ENCODE measurements at regions not wholly inside any gene's neighbourhood (a gene's known extent, or its start where the extent isn't known, plus 50 kb on each side); places are given as distances from the start of the nearest gene placed in this dataset.
A peak's percentile ranks its signal among the peaks of the same experiment; 100 is the strongest.

DNA sequence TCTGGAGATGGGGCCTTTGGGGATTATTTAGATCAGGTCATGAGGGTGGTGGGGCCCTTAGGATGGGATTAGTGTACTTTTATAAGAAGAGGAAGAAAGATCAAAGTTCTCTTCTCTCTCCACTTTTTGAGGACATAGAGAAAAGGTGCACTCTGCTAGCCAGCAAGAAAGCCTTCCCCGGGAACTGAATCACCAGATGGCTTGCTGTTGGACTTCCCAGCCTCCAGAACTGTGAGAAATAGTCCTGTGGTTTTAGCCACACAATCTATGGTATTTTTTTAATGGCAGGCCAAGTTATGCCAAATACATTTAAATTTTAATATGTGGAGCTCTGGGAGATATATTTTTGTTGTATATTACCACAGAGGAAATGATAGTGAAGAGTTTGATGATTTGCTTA is 385.8 kb downstream of the KLF12 start:
- DNase-seq (ENCODE audit: low read depth): no peak

DNA sequence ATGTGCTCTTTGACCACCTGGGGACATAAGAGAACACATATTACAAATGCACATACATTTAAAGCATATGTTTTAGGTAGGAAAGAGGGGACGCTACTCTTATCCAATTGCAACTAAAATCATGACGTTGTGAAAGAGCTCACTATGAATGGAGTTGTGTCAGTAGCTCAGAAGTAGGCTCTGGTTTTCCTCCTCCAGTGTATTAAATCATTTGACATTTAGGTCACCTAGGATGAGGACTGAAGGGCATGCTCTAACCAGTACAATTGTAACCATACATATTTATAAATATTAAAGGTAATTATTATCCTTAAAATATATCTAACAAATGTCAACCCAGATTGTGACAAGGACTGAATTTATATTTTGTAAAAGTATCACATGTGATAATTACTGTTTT is 389.0 kb downstream of the KLF12 start:
- no peak for DNase-seq (ENCODE audit: low read depth)

DNA sequence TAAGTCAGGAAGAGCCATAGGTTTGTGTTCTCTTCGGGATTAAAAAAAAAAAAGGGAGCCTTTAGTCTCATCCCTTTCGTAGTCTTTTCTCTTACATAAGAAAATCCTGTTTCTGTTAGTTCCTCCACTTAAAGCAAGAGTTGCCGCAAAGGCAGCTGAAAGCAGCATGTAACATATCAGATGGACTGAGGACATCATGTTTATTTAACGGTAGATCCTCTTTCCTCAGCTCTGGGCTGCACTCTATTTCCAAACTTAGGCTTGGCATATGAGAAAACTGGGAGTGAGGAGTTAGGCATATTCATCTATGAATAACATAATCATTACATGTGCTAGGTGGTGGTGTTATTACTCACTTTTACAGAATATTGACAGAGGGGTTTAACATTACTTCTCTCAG is 391.2 kb downstream of the KLF12 start:
- DNase-seq (ENCODE audit: low read depth): peak; percentile 6

DNA sequence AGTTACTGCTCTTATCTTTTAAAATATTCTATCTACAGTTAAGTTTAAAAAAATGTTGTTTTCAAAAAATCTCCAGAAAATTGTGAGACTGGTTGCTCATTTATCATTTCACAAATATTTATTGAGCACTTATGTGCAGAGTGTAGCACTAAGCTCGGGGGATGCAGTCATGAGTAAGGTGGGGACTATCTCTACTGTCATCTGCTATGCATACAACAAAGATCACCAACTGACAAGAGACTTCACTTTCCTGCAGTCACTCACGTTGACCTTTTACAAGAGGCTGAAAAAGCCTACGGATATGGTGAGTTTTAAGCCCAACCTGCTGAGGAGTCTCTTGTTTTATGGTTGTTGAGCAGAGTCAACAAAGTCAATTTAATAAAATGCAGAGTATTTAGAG is 392.5 kb downstream of the KLF12 start:
- no peak for DNase-seq (ENCODE audit: low read depth)

DNA sequence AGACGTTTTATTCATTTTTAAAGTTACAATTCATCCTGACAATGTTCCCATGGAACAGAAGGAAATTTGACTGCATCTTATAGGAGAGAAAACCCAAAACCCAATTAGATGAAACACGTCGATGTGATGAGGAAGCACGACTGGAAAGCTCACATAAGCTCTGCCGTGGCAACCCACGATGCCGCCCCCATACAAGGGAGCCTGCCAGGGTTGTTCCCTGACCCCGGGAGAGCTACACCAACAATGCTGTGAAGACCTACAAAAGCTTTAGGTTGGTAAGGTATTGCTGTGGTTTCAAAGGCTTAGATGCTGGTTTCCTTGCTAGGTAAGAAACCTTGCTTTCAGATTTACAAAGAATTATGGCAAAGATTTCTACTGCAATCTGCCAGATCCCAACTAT is 393.1 kb downstream of the KLF12 start:
- DNase-seq (ENCODE audit: low read depth): no peak

DNA sequence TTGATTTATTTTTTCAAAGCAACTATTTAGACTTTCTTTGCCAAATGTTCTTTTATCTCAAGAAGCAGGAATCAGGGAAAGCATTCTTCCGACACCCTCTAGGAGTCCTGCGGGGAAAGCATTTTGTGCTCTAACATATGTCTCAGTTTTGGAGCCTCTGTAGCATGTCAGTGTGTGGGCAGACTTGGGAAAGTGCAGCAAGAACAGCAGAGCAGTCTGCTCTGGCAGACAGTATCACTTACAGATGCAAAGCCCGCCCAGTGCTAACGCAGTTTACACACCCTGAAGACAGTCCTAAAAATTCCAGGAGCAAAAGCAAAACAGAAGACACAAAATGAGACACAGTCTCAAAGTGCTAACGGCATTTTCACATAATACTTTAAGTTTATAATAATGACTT is 393.5 kb downstream of the KLF12 start:
- peak; percentile 63 for DNase-seq (ENCODE audit: low read depth)

DNA sequence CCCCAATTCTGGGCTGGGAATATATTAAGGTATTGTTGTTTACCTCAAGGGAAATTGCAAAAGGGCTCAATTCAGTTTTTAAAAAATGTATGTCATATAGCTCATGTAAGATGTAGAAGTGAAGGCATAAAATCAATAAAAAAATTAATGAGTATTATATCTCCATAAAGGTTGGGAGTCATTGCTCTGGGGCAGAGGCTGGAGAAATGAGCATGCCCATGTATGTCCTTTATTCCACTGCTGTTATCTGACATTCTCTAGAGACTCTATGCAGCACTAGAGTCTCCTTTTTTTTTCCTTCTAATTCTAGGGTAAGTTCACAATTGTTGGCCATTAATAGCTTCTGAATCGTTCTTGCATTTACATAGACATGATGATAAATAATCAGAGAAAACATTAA is 394.8 kb downstream of the KLF12 start:
- DNase-seq (ENCODE audit: low read depth): no peak

DNA sequence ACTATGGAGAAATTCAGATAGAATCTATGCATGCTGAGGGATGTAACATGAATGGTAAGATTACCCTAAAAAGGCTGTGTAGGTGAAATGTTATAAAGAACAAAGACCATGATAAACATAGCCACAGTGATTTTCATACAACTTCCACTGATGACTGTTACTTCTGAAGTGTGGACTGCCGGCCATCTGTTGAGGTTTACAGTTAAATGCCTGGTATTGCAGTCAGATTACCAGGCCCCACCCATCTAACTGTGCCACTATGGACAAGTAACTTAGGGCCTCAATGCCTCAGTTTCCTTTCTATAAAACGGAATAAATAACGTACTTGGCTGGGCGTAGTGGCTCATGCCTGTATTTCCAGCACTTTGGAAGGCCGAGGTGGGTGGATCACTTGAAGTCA is 395.6 kb downstream of the KLF12 start:
- no peak for DNase-seq (ENCODE audit: low read depth)

DNA sequence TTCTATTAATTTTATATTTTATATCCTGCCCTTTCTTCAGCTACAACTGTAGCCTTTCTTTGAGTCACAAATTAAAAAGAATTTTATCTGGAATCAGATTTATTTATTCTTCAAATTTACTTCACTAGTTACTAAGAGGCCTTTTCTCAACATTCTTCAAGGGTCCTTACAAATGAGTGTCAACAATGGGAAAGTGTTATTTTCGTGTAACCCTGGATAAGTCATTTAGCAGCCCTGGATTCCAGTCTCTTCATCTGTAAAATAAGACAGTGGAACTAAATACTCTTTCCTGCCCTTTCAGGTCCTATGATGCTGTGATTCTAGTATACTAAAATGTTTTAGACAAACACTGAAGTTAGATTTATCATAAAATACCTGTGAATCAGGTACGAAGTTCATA is 397.0 kb downstream of the KLF12 start:
- DNase-seq (ENCODE audit: low read depth): no peak

DNA sequence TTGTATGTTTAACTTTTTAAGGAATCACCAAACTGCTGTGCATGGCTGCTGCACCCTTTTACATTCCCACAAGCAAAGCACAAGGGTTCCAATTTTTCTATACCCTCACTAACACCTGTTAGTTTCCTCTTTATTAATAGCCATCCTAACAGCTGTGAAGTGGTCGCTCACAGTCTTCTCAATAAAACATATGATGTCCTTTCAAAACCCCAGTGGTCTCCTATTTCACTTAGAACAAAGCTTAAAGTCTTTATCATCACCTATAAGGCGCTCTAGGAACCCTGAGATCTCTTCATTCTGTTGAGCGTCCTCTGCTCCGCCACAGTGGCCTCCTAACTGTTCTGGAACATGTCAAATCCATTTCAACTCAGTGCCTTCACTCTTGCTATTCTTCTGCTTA is 400.5 kb downstream of the KLF12 start:
- no peak for DNase-seq (ENCODE audit: low read depth)

DNA sequence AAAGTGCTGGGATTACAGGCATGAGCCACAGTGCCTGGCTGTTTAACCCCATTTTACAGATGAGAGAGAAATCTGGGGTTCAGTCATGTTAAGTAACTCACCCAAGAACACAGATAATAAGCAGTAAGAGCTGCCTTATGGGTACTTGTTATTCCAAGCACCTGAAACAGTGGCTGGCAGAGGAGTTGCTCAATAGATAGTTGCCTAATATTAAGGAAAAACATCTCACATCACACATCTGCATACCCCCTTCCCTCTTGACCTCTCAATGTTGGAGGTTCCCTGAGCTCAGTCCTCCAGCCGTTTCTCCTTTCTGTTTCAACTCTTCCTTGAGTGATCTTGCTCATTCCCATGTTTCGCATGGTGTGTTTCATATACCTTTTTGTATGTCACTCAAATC is 401.9 kb downstream of the KLF12 start:
- DNase-seq (ENCODE audit: low read depth): no peak

DNA sequence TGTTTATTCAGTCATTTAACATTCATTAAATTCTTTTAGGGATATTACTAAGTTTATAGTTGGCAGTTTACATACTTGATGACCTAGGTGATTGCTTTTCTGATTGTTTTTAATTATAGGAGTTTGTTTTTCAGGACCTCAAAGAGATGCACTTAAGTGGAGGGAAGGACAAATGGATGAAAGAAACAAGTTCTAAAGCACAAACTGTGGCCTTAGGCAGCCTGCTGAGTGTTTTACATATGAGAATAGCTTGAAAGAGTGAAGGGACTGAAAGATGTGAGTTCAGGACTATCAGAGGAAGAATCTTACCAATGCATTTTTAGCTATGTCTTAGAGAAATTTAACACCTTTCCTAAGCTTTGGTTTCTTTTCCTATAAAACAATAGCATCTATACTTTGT is 402.6 kb downstream of the KLF12 start:
- no peak for DNase-seq (ENCODE audit: low read depth)

DNA sequence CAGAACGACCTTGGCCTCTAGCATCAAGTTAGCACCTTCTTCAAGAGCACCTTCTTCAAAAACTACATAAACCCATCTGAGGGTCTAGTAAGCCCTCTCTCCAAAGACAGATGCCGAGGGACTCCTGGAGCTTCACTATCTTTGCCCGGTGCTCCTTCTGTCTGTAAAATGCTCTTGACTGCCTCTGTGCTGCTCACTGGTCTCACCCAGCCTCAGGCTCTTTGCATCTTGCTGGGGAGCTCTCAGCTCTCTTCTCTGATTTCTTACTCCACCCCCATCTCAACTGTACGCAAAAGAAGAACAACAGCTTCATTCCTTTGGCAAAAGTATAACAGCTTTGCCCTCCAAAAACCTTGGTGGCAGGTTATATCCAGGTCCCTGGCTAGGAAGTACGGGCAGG is 404.2 kb downstream of the KLF12 start:
- DNase-seq (ENCODE audit: low read depth): no peak

DNA sequence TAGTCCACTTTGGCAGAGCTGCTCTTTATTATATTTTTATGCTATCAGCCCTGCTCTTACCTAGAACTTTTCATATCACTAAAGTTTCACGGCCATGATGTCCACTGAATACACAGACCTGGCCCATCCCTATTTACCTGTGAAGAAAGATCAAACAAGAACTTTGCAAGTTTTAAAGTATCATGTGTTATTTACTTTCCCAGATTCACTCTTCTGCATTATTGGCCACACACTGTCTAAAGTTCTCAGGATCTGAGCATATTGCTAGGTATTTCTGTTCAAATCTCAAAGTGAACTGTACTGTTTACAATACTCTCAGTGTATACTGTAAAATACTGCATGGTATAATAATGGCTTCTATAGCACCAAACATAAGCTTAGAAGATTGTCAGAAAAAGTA is 405.2 kb downstream of the KLF12 start:
- no peak for DNase-seq (ENCODE audit: low read depth)

DNA sequence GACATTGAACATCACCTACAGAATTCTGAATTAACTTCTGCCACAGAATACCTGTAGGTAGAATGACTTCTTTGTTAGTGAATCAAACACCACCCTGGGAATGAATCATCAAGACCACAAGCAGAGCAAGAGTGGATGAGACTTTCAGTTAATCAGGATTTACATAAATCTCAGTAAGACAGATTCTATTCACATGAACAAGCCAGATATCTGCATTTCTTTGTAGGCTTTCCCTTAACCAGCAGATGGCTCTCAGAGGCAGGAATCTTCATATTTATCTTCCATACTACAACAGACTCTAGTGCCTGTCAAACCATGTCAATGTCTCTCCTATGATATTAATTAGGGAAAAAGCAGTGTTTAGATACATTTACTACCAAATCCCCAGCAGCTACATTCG is 412.1 kb downstream of the KLF12 start:
- DNase-seq (ENCODE audit: low read depth): peak; percentile 12

DNA sequence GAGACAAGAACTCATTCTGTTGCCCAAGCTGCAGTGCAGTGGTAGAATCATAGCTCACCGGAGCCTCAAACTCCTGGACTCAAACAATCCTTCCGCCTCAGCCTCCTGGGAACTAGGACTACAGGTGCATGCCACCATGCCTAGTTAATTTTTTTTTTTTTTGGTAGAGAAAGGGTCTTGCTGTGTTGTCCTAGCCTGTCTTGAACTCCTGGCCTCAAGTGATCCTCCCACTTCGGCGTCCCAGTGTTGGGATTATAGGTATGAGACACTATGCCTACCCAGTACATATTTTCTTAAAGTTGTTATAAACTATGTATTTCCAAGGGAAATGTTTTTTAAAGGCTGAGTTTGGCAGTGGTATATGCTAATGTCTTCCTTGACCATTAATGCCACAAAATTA is 412.6 kb downstream of the KLF12 start:
- DNase-seq (ENCODE audit: low read depth): no peak

DNA sequence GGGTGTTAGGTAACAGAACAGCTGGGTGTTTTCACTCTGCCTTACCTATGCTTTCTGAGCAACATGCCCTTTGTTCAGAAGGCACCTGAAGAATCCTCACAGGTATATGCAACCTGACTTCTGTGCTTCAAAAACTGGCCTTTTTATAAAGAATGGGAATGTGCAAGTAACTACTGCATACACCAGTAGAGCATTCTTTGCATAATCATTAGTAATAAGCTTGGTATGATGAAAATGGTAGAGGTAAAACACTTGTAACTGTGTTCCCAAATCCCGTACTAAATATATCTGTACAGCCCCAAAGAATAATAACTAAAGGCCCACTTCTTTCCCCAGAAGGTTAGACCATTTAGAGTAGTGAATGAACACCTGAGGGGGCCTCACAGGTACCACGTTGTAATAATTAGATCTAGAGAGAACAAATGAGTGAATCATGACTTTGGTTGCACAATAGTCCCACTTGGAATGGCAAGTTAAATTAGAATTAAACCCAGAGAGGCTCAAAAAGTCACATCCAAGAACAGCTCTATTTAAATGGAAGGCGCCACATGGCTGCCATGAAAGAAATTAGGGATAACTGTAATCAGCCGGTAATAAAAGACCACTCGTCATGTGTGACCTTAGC is 413.9 kb downstream of the KLF12 start:
- no peak for DNase-seq (ENCODE audit: low read depth)

DNA sequence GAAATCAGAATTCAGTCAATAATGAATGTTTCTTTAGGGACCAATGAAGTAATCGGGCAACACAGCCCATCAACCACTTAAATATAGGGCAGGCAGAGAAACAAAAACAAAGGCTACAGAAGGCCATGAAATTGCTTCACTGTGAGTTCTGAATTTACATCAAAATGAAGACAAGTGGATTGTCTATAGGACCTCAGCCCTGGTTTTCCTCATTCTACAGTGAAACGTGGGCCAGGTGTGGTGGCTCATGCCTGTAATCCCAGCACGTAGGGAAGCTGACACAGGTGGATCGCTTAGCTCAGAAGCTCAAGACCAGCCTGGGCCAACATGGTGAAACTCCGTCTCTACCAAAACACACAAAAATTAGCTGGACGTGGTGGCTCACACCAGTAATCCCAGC is 416.0 kb downstream of the KLF12 start:
- DNase-seq (ENCODE audit: low read depth): no peak

DNA sequence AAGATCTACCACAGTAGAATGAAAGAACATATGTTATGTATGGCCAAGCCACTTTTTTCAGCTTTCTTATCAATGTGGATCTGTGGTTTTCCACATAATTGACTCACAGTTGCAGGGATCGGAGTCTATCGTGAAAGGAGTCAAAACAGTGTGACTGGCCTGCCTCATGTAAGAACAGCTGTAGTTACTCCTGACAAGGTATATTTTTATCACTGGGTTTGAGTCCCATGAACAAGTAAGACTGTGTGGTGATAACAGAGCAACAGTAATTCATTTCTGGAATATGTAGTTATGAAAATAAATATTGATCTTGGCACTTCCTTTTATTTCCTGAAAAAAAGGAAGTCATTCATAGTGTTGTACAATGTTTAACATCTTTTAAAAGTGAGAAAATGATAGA is 416.6 kb downstream of the KLF12 start:
- DNase-seq (ENCODE audit: low read depth): no peak

DNA sequence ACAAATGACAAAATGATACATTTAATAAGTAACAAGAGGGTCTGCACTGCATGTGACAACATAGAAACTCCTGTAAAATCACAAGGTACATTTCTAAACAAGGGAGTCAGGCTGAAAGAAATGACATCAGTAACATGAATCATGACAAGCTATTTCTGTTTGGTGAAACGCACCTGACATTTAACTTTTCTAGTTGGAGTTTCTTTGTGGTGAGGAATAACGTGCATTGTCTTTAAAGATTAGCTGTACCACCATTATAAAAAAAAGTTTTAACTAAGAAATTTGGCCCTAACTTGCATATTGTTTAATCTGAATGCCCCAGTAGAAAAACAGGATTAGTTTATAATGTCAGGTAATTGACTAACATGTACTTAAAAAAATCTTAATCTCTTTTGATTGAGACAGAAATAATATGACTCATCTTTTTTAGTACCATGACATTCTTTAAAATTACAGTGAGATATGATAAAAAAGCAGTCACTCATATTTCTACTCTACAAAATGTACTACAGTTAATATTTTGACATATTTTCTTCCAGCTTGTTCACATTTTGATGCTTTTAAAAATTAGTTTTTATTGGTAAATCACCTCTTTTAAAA is 418.2 kb downstream of the KLF12 start:
- DNase-seq (ENCODE audit: low read depth): no peak

DNA sequence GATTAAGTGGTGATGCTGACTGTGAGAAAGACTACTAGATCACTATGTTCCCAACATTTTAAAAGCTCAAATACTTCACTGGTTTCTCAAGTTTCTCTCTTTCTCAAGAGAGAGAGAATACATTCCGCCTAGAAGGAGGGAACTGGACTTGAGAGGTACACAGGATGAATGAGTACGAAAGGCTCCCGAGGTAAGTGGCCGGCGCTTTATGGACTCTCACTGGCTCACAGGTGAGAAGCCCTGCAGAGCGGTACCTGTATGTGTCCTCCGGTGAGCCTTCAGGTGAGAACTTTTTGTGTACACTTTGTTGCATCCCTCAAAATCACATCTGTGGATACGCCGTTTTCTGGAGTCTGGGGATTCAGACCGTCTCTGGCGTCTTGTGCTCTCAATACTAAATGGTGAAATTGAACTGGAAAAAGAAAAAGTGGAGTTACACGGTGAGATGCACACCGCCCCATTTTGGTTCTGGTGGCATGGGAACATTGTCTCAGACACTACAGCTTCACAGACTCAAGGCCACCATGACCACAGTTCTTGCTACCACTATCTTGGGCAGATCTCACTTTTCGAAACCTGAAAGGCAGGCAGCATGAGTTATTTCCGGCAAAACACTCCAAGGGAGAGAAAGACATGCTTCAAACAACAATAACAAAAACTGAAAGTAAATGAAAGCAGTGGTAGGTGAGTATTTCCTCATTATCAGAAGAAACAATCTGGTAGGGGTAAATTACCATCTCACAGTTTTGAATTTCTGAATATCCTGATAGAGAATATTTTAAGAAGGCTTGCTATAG is 418.9 kb downstream of the KLF12 start:
- no peak for DNase-seq (ENCODE audit: low read depth)

DNA sequence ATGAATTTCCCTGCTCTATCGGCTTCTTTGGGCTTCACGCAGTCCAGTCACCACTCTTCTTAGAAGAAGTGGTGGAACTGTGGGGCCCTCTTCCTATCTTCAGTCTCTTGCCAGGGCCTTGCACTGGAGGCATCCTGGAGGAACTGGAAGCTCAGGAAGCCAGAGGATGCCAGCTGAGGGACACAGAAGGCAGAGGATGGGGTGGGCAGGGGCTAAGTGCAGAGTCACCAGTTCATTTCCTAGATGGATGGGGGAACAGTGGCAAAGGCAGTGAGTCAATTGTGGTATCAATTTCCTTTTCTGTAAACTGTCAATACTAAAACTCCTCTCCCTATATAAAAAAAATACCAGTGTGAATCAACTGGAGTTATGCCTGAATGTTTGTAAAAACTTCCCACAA is 419.7 kb downstream of the KLF12 start:
- no peak for DNase-seq (ENCODE audit: low read depth)

DNA sequence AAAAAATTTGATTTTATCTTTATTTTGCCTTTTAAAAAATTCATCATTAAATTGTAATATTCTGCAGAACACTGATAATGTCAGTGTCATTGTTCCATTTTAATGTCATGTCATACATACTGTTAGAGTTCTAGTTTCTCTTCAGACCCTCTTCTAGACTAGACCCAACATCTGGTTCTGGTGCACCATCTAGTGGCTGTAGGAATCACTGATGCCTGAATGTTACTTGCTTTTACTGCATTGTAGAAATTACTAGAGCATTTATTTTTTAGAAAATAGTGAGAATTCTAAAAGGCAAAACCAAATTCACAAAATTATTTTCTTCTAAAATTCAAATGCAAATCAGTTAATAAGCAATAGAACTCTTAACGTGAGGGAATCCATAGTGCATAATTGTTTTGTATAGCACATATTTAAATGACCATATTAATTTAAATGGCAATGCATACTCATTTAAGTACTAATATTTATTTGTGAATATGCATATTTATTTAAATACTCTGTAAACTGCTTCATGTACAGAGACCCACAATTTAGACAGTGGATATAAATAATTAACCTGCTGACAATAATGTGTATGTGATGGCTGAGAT is 425.7 kb downstream of the KLF12 start:
- DNase-seq (ENCODE audit: low read depth): peak; percentile 60
